ENCODE measurements at regions not wholly inside any gene's neighbourhood (a gene's known extent, or its start where the extent isn't known, plus 50 kb on each side); places are given as distances from the start of the nearest gene placed in this dataset.

DNA sequence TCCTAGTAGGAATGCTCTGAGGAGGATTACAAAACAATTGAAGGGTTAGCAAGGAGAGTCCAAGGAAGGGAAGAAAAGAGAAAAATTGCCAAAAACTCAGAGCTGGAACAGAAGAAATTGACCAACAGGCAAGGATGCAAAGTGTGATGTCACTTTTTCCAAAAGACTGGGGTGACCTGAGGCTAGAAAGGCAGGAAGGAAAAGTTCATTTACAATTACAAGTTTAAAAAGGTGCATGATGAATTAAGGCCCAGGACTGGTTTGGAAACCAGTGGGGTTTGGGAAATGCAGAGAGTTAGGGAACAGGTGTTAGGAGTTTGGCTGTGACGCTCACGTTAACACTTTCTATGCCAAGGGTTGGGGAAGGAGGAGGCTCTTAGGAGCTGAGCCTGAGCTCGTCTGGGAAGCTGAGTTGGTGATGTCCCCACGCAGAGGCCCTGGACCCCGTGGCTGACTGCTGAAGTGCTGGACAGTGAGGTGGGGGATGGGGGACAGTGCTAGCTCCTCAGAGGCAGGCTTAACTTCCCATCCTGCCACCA, 92.6 kb upstream of the PODXL start:
- peak overlapping the region in 3 of 4 donors; percentile 19 to 76 (median 72) for H3K27ac ChIP-seq

DNA sequence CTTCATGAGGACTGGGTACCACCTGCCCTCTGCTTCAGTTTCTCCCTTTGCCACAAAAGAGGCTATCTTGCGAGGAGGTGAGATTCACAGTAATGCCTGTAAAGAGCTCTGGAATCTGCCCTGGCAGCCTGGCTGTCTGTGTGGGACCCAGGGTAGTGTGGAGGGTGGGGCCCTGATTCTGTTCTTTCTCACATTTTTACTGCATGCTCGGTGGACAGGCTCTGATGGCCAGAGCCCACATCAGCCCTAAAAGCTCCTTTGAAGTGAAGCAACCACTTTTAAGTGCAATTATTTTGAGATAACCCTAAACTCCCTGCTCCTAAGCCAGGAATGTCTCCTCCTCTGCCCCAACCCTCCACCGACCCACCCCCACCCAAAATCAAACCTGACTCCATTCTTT, 92.1 kb upstream of the PODXL start:
- Histone ChIP-seq H3K36me3 (no peaks in the 10 kb centered on the region), H3K27ac (peak overlapping the region; percentile 19 to 74 (median 60)), H3K9me3 (no peaks in the 10 kb centered on the region), H3K27me3 (no peaks in the 10 kb centered on the region), H3K4me1 (peaks cover 0 to 20% (median 0%) of the 10 kb centered on the region in 4 donors), H3K4me3 (no peak overlapping the region)
- DNase-seq (ENCODE audit: low spot score in 2 of 2): no peak
- WGBS, 2 donors: 47 to 48% methylated on average over 3 of the region's 3 CpGs
- no peak for TF ChIP-seq EP300 (IDR thresholded peaks at IDR 0.05)
- TF ChIP-seq POLR2A (IDR thresholded peaks at IDR 0.05): no peak
- TF ChIP-seq, protein P1, sequence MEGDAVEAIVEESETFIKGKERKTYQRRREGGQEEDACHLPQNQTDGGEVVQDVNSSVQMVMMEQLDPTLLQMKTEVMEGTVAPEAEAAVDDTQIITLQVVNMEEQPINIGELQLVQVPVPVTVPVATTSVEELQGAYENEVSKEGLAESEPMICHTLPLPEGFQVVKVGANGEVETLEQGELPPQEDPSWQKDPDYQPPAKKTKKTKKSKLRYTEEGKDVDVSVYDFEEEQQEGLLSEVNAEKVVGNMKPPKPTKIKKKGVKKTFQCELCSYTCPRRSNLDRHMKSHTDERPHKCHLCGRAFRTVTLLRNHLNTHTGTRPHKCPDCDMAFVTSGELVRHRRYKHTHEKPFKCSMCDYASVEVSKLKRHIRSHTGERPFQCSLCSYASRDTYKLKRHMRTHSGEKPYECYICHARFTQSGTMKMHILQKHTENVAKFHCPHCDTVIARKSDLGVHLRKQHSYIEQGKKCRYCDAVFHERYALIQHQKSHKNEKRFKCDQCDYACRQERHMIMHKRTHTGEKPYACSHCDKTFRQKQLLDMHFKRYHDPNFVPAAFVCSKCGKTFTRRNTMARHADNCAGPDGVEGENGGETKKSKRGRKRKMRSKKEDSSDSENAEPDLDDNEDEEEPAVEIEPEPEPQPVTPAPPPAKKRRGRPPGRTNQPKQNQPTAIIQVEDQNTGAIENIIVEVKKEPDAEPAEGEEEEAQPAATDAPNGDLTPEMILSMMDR (IDR thresholded peaks at IDR 0.05): no peak

More for the DNA sequence above, 92.6 kb upstream of the PODXL start:
- Histone ChIP-seq H3K27me3 (no peaks in the 10 kb centered on the region), H3K4me3 (no peak overlapping the region), H3K36me3 (no peaks in the 10 kb centered on the region), H3K9me3 (no peaks in the 10 kb centered on the region), H3K4me1 (peaks cover 0 to 22% (median 0%) of the 10 kb centered on the region in 4 donors)
- peak in 1 of 2 donors; percentile 63 for TF ChIP-seq EP300 (IDR thresholded peaks at IDR 0.05)
- TF ChIP-seq, protein P1 (IDR thresholded peaks at IDR 0.05): no peak
- peak in 1 of 2 donors; percentile 21 for DNase-seq (ENCODE audit: low spot score in 2 of 2)
- WGBS, 2 donors: 54 to 60% methylated on average over 4 to 5 of the region's 5 CpGs

DNA sequence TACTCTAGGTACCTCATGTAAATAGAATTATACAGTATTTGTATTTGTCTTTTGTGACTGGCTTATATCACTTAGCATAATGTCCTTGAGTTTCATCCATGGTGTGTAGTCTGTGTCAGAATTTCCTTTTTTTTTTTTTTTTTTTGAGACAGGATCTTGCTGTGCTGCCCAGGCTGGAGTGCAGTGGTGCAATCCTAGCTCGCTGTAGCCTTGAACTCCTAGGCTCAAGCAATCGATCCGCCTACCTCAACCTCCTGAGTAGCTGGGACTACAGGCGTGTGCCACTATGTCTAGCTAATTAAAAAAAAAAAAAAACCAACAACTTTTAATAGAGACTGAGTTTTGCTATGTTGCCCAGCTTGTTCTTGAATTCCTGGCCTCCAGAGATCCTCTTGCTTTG, 89.8 kb upstream of the PODXL start:
- TF ChIP-seq POLR2A (IDR thresholded peaks at IDR 0.05): no peak
- TF ChIP-seq, protein P1 (IDR thresholded peaks at IDR 0.05): no peak
- no peak for TF ChIP-seq EP300 (IDR thresholded peaks at IDR 0.05)
- 91 to 92% methylated on average over 4 of the region's 4 CpGs for WGBS, 2 donors
- DNase-seq (ENCODE audit: low spot score in 2 of 2): no peak

DNA sequence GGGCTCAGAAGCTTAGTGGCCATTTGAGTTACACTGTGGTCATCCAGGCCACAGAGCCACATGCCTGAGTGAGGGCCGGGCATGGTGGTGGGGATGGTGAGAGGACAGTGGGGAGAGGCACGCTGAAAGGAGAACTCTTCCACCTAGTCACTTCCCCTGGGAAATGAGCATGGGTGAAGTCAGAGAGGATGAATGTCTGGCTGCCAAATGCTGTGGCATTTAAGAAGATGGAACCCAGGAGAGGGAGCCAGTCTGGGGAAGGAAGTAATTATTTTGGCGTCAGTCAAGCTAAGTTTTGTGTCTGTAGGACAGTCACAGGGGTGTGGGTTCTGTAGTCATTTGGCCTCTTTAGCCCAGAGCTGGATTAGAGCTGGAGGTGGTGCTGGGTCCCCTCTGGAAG, 86.0 kb upstream of the PODXL start:
- no peaks in the 10 kb centered on the region for H3K36me3 ChIP-seq
- TF ChIP-seq, protein P1 (IDR thresholded peaks at IDR 0.05): no peak
- TF ChIP-seq EP300 (IDR thresholded peaks at IDR 0.05) (no peak), POLR2A (IDR thresholded peaks at IDR 0.05) (no peak)
- no peaks in the 10 kb centered on the region for H3K27me3 ChIP-seq
- no peak for DNase-seq (ENCODE audit: low spot score in 2 of 2)
- H3K27ac ChIP-seq: no peak overlapping the region
- H3K4me3 ChIP-seq: no peak overlapping the region
- H3K4me1 ChIP-seq: no peaks in the 10 kb centered on the region
- 61 to 72% methylated on average over 3 of the region's 3 CpGs for WGBS, 2 donors
- no peaks in the 10 kb centered on the region for H3K9me3 ChIP-seq

More for the DNA sequence above, 89.8 kb upstream of the PODXL start:
- H3K27ac ChIP-seq: no peak overlapping the region
- no peaks in the 10 kb centered on the region for H3K27me3 ChIP-seq
- H3K4me3 ChIP-seq: no peak overlapping the region
- H3K4me1 ChIP-seq: peaks cover 0 to 16% (median 0%) of the 10 kb centered on the region in 4 donors
- H3K36me3 ChIP-seq: no peaks in the 10 kb centered on the region
- no peaks in the 10 kb centered on the region for H3K9me3 ChIP-seq

DNA sequence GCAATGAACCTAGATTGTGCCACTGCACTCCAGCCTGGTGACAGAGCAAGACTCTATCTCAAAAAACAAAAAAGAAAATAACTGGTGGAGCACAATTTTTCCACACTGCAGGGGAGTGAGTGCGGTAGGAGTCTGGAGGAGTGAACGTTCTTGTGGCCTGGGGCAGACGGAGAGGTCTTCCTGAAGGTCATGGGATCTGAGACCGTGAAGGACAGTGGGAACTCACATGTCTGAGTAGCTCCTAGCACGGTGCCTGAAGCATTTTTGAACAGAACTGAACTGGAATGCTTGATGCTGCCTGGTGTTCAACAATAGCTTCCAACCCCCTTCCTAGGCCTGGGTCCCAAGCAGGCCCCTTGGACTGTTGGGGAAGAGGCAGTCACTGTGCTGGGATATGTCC, 84.3 kb upstream of the PODXL start:
- H3K27ac ChIP-seq: no peak overlapping the region
- TF ChIP-seq, protein P1 (IDR thresholded peaks at IDR 0.05): no peak
- TF ChIP-seq EP300 (IDR thresholded peaks at IDR 0.05) (no peak), POLR2A (IDR thresholded peaks at IDR 0.05) (no peak)
- no peaks in the 10 kb centered on the region for H3K36me3 ChIP-seq
- H3K4me3 ChIP-seq: no peak overlapping the region
- no peak for DNase-seq (ENCODE audit: low spot score in 2 of 2)
- no peaks in the 10 kb centered on the region for H3K27me3 ChIP-seq
- WGBS, 2 donors: 63 to 66% methylated on average over 5 of the region's 5 CpGs
- H3K4me1 ChIP-seq: no peaks in the 10 kb centered on the region
- no peaks in the 10 kb centered on the region for H3K9me3 ChIP-seq
